NB4 (cell line): ENCODE measurements at regions not wholly inside any gene's neighbourhood (a gene's known extent, or its start where the extent isn't known, plus 50 kb on each side); places are given as distances from the start of the nearest gene placed in this dataset.

ENCODE experiments used
- MYC ChIP-seq: IDR thresholded peaks from 2 replicates; pipeline ENCODE4 v1.6.1; 2011; ENCODE audit warnings: low read depth, low read length
- POLR2A ChIP-seq: IDR thresholded peaks from 2 replicates; pipeline ENCODE4 v1.6.1; 2011; ENCODE audit warnings: mild to moderate bottlenecking; ENCODE audit not compliant: insufficient read length; ENCODE audit errors: extremely low read depth
- TF ChIP-seq, protein P1 (sequence below): IDR thresholded peaks from one replicate; pipeline ENCODE4 v1.5.1; 2012; ENCODE audit warnings: low read depth, low read length
- TF ChIP-seq, protein P2 (sequence below): IDR thresholded peaks from 2 replicates; pipeline ENCODE4 v1.6.1; 2011; ENCODE audit warnings: low read depth, low read length

DNA sequence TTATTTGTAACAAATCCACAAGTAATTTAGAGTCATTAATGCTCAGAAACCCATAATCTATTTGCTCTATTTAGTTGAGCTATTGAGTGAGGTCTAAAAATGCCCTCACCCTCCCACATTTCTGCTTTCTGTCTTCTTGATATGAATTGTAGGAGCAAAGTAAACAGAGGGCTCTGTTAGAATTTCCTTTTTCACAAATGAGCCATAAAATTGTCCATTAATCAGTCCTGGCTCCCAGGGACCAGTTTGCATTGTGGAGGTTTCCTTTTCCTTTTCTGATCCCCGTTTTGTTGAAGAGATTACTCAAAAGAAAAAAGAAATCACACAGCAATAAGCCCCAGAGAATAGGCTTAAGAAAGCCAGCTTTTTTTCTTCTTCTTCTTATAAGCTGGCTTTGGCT lies 476.7 kb downstream of the EPHA4 start:
- TF ChIP-seq POLR2A (no peak), MYC (no peak)
- TF ChIP-seq, protein P1, sequence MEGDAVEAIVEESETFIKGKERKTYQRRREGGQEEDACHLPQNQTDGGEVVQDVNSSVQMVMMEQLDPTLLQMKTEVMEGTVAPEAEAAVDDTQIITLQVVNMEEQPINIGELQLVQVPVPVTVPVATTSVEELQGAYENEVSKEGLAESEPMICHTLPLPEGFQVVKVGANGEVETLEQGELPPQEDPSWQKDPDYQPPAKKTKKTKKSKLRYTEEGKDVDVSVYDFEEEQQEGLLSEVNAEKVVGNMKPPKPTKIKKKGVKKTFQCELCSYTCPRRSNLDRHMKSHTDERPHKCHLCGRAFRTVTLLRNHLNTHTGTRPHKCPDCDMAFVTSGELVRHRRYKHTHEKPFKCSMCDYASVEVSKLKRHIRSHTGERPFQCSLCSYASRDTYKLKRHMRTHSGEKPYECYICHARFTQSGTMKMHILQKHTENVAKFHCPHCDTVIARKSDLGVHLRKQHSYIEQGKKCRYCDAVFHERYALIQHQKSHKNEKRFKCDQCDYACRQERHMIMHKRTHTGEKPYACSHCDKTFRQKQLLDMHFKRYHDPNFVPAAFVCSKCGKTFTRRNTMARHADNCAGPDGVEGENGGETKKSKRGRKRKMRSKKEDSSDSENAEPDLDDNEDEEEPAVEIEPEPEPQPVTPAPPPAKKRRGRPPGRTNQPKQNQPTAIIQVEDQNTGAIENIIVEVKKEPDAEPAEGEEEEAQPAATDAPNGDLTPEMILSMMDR = no peak
- TF ChIP-seq, protein P2, sequence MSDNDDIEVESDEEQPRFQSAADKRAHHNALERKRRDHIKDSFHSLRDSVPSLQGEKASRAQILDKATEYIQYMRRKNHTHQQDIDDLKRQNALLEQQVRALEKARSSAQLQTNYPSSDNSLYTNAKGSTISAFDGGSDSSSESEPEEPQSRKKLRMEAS = no peak
